Osteoblast (primary cell): ENCODE measurements at regions not wholly inside any gene's neighbourhood (a gene's known extent, or its start where the extent isn't known, plus 50 kb on each side); places are given as distances from the start of the nearest gene placed in this dataset.

Experiments
- DNase-seq: peaks from one replicate; pipeline ENCODE4 v3.0.0; 2011; ENCODE audit warnings: low spot score, mixed read lengths; ENCODE audit not compliant: insufficient read length; ENCODE audit errors: missing footprints
- H2AFZ ChIP-seq: 2 replicates; pipeline ENCODE4 v1.6.0; 2011; ENCODE audit warnings: mild to moderate bottlenecking, low read length
- H3K27ac ChIP-seq: 2 replicates; pipeline ENCODE4 v1.5.1; 2011; ENCODE audit warnings: mild to moderate bottlenecking, low read depth, low read length, moderate library complexity
- H3K27me3 ChIP-seq: 2 replicates; pipeline ENCODE4 v1.6.0; 2012; ENCODE audit warnings: mild to moderate bottlenecking, control low read depth, inconsistent platforms, low read length, moderate library complexity; ENCODE audit not compliant: insufficient read depth
- H3K36me3 ChIP-seq: 2 replicates; pipeline ENCODE4 v1.5.1; 2011; ENCODE audit warnings: mild to moderate bottlenecking, low read length, control low read depth, moderate library complexity; ENCODE audit not compliant: insufficient read depth
- H3K4me1 ChIP-seq: 2 replicates; pipeline ENCODE4 v1.5.1; 2011; ENCODE audit warnings: mild to moderate bottlenecking, low read length, control low read depth, moderate library complexity; ENCODE audit not compliant: insufficient read depth
- H3K4me2 ChIP-seq: 2 replicates; pipeline ENCODE4 v1.6.0; 2011; ENCODE audit warnings: mild to moderate bottlenecking, low read length; ENCODE audit not compliant: insufficient read depth
- H3K4me3 ChIP-seq: fragments of 200-600 bp; sonication (generic); 3 replicates; pipeline ENCODE4 v1.5.1; 2012; ENCODE audit warnings: mild to moderate bottlenecking, low read length, inconsistent platforms; ENCODE audit not compliant: insufficient read depth
- H3K79me2 ChIP-seq: 2 replicates; pipeline ENCODE4 v1.6.0; 2012; ENCODE audit warnings: mild to moderate bottlenecking, low read length, control low read depth, inconsistent platforms; ENCODE audit not compliant: insufficient read depth
- H3K9me3 ChIP-seq: 2 replicates; pipeline ENCODE4 v1.5.1; 2011; ENCODE audit warnings: low read depth, low read length, control low read depth
- H4K20me1 ChIP-seq: 2 replicates; pipeline ENCODE4 v1.6.0; 2012; ENCODE audit warnings: mild to moderate bottlenecking, low read length, control low read depth; ENCODE audit not compliant: insufficient read depth
- CTCF ChIP-seq: IDR thresholded peaks from 2 replicates; pipeline ENCODE4 v1.5.1; 2011; ENCODE audit warnings: mild to moderate bottlenecking, low read depth, low read length, moderate library complexity; ENCODE audit errors: extremely low read depth

GRCh38 chr7:19203686-19204085 is 58.5 kb upstream of the FERD3L start:
- Histone ChIP-seq H4K20me1 (no peaks in the 10 kb centered on the region), H3K36me3 (no peaks in the 10 kb centered on the region), H3K4me3 (no peak overlapping the region), H3K4me2 (no peak overlapping the region), H3K4me1 (peaks cover 14% of the 10 kb centered on the region), H3K79me2 (no peaks in the 10 kb centered on the region), H2AFZ (no peak overlapping the region), H3K27me3 (no peaks in the 10 kb centered on the region), H3K9me3 (no peaks in the 10 kb centered on the region), H3K27ac (no peak overlapping the region)
- no peak for DNase-seq
- TF ChIP-seq CTCF, result no peak

- H3K4me1 ChIP-seq, result peaks cover 14% of the 10 kb centered on the region
- no peaks in the 10 kb centered on the region for H3K9me3 ChIP-seq
- H3K79me2 ChIP-seq, result no peaks in the 10 kb centered on the region
- H3K27ac ChIP-seq, result no peak overlapping the region
- H3K27me3 ChIP-seq, result no peaks in the 10 kb centered on the region
- H2AFZ ChIP-seq, result no peak overlapping the region
- TF ChIP-seq CTCF, result no peak
- no peak overlapping the region for H3K4me3 ChIP-seq
- peak; percentile 34 for DNase-seq
- peak overlapping the region; percentile 6 for H3K4me2 ChIP-seq
- H4K20me1 ChIP-seq, result no peaks in the 10 kb centered on the region
- no peaks in the 10 kb centered on the region for H3K36me3 ChIP-seq
These were observed 57.4 kb upstream of the FERD3L start for GRCh38 chr7:19202599-19202998.
